Fibroblast of mammary gland (primary cell): ENCODE measurements at regions not wholly inside any gene's neighbourhood (a gene's known extent, or its start where the extent isn't known, plus 50 kb on each side); places are given as distances from the start of the nearest gene placed in this dataset.
"Not testable (repeated sequence)": the region's sequence is repeated elsewhere in the genome, so short reads cannot be mapped to it uniquely, and the experiment has no call there.

Source experiments
- DNase-seq: peaks from one replicate; pipeline ENCODE4 v3.0.0-alpha.2; 2010; ENCODE audit warnings: low read depth
- H3K4me3 ChIP-seq: 2 replicates; pipeline ENCODE4 v1.5.1; 2011; ENCODE audit warnings: low read depth, mild to moderate bottlenecking, low read length, moderate library complexity; ENCODE audit not compliant: control insufficient read depth
- CTCF ChIP-seq: conservative IDR thresholded peaks from 2 replicates; pipeline ENCODE4 v1.5.1; 2011; ENCODE audit warnings: low read depth, low read length, inconsistent platforms; ENCODE audit not compliant: control insufficient read depth, insufficient read depth

GRCh38 chr18:1511619-1512311 is 607.1 kb downstream of the ADCYAP1 start:
- no peak for DNase-seq
- H3K4me3 ChIP-seq: no peak overlapping the region
- no peak for TF ChIP-seq CTCF

- DNase-seq: no peak
- TF ChIP-seq CTCF: no peak
- H3K4me3 ChIP-seq: no peak overlapping the region
Measured at GRCh38 chr18:1513519-1513918, 608.8 kb downstream of the ADCYAP1 start.

GRCh38 chr18:1521588-1522248 is 617.0 kb downstream of the ADCYAP1 start:
- H3K4me3 ChIP-seq, DNase-seq: not testable (repeated sequence)

- no peak overlapping the region for H3K4me3 ChIP-seq
- no peak for DNase-seq
- no peak for TF ChIP-seq CTCF
Measured at GRCh38 chr18:1522249-1522615, 617.6 kb downstream of the ADCYAP1 start.

GRCh38 chr18:1526991-1527390 is 622.3 kb downstream of the ADCYAP1 start:
- DNase-seq: no peak
- H3K4me3 ChIP-seq: no peak overlapping the region
- TF ChIP-seq CTCF: no peak

- DNase-seq: no peak
- TF ChIP-seq CTCF: no peak
- no peak overlapping the region for H3K4me3 ChIP-seq
Measured at GRCh38 chr18:1527805-1528204, 623.1 kb downstream of the ADCYAP1 start.

GRCh38 chr18:1528447-1528846 is 623.8 kb downstream of the ADCYAP1 start:
- no peak overlapping the region for H3K4me3 ChIP-seq
- DNase-seq: no peak
- TF ChIP-seq CTCF: no peak
